ENCODE measurements at regions not wholly inside any gene's neighbourhood (a gene's known extent, or its start where the extent isn't known, plus 50 kb on each side); places are given as distances from the start of the nearest gene placed in this dataset.
A peak's percentile ranks its signal among the peaks of the same experiment; 100 is the strongest.

DNA sequence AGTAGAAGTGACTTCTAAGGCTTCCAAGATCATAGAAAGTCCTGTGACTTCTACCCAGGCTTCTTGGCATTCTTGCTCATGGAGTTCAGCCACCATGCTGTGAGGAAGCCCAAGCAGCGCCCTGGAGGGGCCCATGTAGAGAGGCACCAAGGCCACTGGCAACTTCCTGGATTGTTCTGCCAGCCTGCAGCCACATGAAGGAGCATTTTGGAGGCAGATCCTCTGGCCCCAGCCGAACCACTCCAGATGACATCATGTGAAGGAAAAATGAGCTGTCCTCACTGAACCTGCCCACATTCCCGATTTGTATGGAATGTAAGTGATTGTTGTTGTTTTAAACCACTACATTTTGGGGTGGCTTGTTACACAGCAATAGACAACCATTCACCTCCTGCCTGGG lies 51.5 kb upstream of the MNX1 start:
- DNase-seq = no peak
- Mint-ChIP-seq H3K27me3 (ENCODE audit: insufficient read depth) (peaks cover 35% of the 10 kb centered on the region), H3K27ac (no peak overlapping the region), H3K9me3 (peaks cover 35% of the 10 kb centered on the region), H3K4me1 (no peaks in the 10 kb centered on the region), H3K4me3 (no peak overlapping the region), H3K36me3 (ENCODE audit: low read depth) (no peaks in the 10 kb centered on the region)
- H3K27ac ChIP-seq (ENCODE audit: low read depth, low read length) = no peak overlapping the region
- WGBS, 2 experiments (ENCODE audit: insufficient coverage in 1 of 2, insufficient read length in 1 of 2) = 89 to 94% methylated on average over 3 of the region's 3 CpGs
- no peaks in the 10 kb centered on the region for H3K36me3 ChIP-seq (ENCODE audit: control insufficient read depth, insufficient read depth, low read length)
- TF ChIP-seq, protein P1, sequence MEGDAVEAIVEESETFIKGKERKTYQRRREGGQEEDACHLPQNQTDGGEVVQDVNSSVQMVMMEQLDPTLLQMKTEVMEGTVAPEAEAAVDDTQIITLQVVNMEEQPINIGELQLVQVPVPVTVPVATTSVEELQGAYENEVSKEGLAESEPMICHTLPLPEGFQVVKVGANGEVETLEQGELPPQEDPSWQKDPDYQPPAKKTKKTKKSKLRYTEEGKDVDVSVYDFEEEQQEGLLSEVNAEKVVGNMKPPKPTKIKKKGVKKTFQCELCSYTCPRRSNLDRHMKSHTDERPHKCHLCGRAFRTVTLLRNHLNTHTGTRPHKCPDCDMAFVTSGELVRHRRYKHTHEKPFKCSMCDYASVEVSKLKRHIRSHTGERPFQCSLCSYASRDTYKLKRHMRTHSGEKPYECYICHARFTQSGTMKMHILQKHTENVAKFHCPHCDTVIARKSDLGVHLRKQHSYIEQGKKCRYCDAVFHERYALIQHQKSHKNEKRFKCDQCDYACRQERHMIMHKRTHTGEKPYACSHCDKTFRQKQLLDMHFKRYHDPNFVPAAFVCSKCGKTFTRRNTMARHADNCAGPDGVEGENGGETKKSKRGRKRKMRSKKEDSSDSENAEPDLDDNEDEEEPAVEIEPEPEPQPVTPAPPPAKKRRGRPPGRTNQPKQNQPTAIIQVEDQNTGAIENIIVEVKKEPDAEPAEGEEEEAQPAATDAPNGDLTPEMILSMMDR (conservative IDR thresholded peaks at IDR 0.05) = no peak
- no peaks in the 10 kb centered on the region for H3K4me1 ChIP-seq (ENCODE audit: control insufficient read depth, insufficient read depth, low read length)
- H3K4me3 ChIP-seq (ENCODE audit: low read length) = no peak overlapping the region
- H3K27me3 ChIP-seq (ENCODE audit: control insufficient read depth, insufficient read depth, low read length, poor library complexity, severe bottlenecking) = peaks cover 7% of the 10 kb centered on the region
- H3K9me3 ChIP-seq (ENCODE audit: control insufficient read depth, low read length) = no peaks in the 10 kb centered on the region
- H3K9ac ChIP-seq (ENCODE audit: extremely low read depth, low read length, poor library complexity, severe bottlenecking) = no peak overlapping the region

GRCh38 chr7:157065046-157065445 lies 54.6 kb upstream of the MNX1 start:
- WGBS, 2 experiments (ENCODE audit: insufficient coverage in 1 of 2, insufficient read length in 1 of 2) = 83 to 89% methylated on average over 6 to 7 of the region's 7 CpGs
- Mint-ChIP-seq H3K27ac (no peak overlapping the region), H3K9me3 (peaks cover 39% of the 10 kb centered on the region), H3K27me3 (ENCODE audit: insufficient read depth) (peaks cover 41% of the 10 kb centered on the region), H3K4me3 (no peak overlapping the region), H3K36me3 (ENCODE audit: low read depth) (no peaks in the 10 kb centered on the region), H3K4me1 (no peaks in the 10 kb centered on the region)
- no peaks in the 10 kb centered on the region for H3K4me1 ChIP-seq (ENCODE audit: control insufficient read depth, insufficient read depth, low read length)
- H3K27me3 ChIP-seq (ENCODE audit: control insufficient read depth, insufficient read depth, low read length, poor library complexity, severe bottlenecking) = peaks cover 18% of the 10 kb centered on the region
- H3K27ac ChIP-seq (ENCODE audit: low read depth, low read length) = no peak overlapping the region
- no peak for DNase-seq
- no peak overlapping the region for H3K9ac ChIP-seq (ENCODE audit: extremely low read depth, low read length, poor library complexity, severe bottlenecking)
- no peaks in the 10 kb centered on the region for H3K9me3 ChIP-seq (ENCODE audit: control insufficient read depth, low read length)
- TF ChIP-seq, protein P1 (conservative IDR thresholded peaks at IDR 0.05) = no peak
- no peak overlapping the region for H3K4me3 ChIP-seq (ENCODE audit: low read length)
- no peaks in the 10 kb centered on the region for H3K36me3 ChIP-seq (ENCODE audit: control insufficient read depth, insufficient read depth, low read length)

- H3K27ac Mint-ChIP-seq = no peak overlapping the region
- no peaks in the 10 kb centered on the region for H3K9me3 ChIP-seq (ENCODE audit: control insufficient read depth, low read length)
- H3K27ac ChIP-seq (ENCODE audit: low read depth, low read length) = no peak overlapping the region
- no peak overlapping the region for H3K4me3 Mint-ChIP-seq
- DNase-seq = peak; percentile 9
- H3K36me3 Mint-ChIP-seq (ENCODE audit: low read depth) = no peaks in the 10 kb centered on the region
- peaks cover 22% of the 10 kb centered on the region for H3K27me3 ChIP-seq (ENCODE audit: control insufficient read depth, insufficient read depth, low read length, poor library complexity, severe bottlenecking)
- WGBS, 2 experiments (ENCODE audit: insufficient coverage in 1 of 2, insufficient read length in 1 of 2) = 91 to 94% methylated on average over 4 to 5 of the region's 5 CpGs
- no peak overlapping the region for H3K4me3 ChIP-seq (ENCODE audit: low read length)
- TF ChIP-seq, protein P1 (conservative IDR thresholded peaks at IDR 0.05) = no peak
- no peaks in the 10 kb centered on the region for H3K4me1 Mint-ChIP-seq
- peaks cover 44% of the 10 kb centered on the region for H3K27me3 Mint-ChIP-seq (ENCODE audit: insufficient read depth)
- H3K9ac ChIP-seq (ENCODE audit: extremely low read depth, low read length, poor library complexity, severe bottlenecking) = no peak overlapping the region
- peaks cover under 1% of the 10 kb centered on the region for H3K9me3 Mint-ChIP-seq
- no peaks in the 10 kb centered on the region for H3K36me3 ChIP-seq (ENCODE audit: control insufficient read depth, insufficient read depth, low read length)
- no peaks in the 10 kb centered on the region for H3K4me1 ChIP-seq (ENCODE audit: control insufficient read depth, insufficient read depth, low read length)
These were observed 61.9 kb upstream of the MNX1 start for GRCh38 chr7:157072361-157072760.
